ENCODE measurements at regions not wholly inside any gene's neighbourhood (a gene's known extent, or its start where the extent isn't known, plus 50 kb on each side); places are given as distances from the start of the nearest gene placed in this dataset.

DNA sequence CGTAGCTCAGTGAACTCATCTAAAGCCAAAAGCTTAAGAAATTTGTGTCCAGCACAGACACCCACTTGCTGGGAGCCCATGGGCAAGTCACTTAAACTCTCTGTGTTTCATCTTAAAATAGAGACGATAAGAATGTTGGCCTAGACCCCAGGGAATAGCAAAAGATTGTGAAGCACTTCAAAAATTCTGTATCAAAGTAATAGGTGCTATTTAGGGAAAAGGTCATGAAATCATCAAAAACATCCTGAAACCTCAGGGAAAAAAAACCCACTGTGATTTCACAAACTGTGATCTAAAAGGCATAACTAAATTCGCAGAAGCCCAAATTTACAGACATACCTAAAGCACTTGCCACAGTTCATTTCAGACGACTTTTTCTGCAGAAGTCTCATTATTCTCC, 278.3 kb downstream of the NR2F1-AS1 start:
- TF ChIP-seq CTCF (conservative IDR thresholded peaks at IDR 0.05; ENCODE audit: low read length): no peak
- no peak for TF ChIP-seq EZH2phosphoT487 (IDR thresholded peaks at IDR 0.05; ENCODE audit: borderline replicate concordance)

Measured in Loucy (cell line).